ENCODE measurements at regions not wholly inside any gene's neighbourhood (a gene's known extent, or its start where the extent isn't known, plus 50 kb on each side); places are given as distances from the start of the nearest gene placed in this dataset.

GRCh38 chr6:98179606-98180005, 654.8 kb upstream of the POU3F2 start:
- ATAC-seq: no peak
- Histone ChIP-seq H3K4me1 (ENCODE audit: control insufficient read depth, insufficient read depth, low read length) (no peaks in the 10 kb centered on the region), H3K9ac (ENCODE audit: control insufficient read depth, insufficient read depth, low read length) (no peak overlapping the region), H3K9me3 (replicated peaks; ENCODE audit: control insufficient read depth, insufficient read depth, low read length) (no peaks in the 10 kb centered on the region), H3K27ac (ENCODE audit: control insufficient read depth, insufficient read depth) (no peak overlapping the region), H3K4me3 (no peak overlapping the region), H3K27me3 (replicated peaks in 1 of 2; ENCODE audit: control insufficient read depth in 2 of 2, insufficient read depth in 2 of 2, low read length in 1 of 2) (no peaks in the 10 kb centered on the region), H2AFZ (ENCODE audit: control insufficient read depth, low read depth, low read length) (no peak overlapping the region), H3K36me3 (ENCODE audit: control insufficient read depth in 2 of 2, insufficient read depth in 2 of 2, low read length in 1 of 2) (no peaks in the 10 kb centered on the region), H3K79me2 (ENCODE audit: control insufficient read depth, insufficient read depth, low read length) (no peaks in the 10 kb centered on the region), H4K20me1 (ENCODE audit: control insufficient read depth, insufficient read depth) (no peaks in the 10 kb centered on the region), H3K4me2 (ENCODE audit: control insufficient read depth, insufficient read depth) (no peak overlapping the region)
- TF ChIP-seq JUND (IDR thresholded peaks at IDR 0.05; ENCODE audit: low read depth, low read length): no peak
- TF ChIP-seq, protein P1, sequence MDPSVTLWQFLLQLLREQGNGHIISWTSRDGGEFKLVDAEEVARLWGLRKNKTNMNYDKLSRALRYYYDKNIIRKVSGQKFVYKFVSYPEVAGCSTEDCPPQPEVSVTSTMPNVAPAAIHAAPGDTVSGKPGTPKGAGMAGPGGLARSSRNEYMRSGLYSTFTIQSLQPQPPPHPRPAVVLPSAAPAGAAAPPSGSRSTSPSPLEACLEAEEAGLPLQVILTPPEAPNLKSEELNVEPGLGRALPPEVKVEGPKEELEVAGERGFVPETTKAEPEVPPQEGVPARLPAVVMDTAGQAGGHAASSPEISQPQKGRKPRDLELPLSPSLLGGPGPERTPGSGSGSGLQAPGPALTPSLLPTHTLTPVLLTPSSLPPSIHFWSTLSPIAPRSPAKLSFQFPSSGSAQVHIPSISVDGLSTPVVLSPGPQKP (IDR thresholded peaks at IDR 0.05; ENCODE audit: low read depth, low read length): no peak
- TF ChIP-seq CHD4 (IDR thresholded peaks at IDR 0.05): no peak
- no peak for TF ChIP-seq RAD51 (IDR thresholded peaks at IDR 0.05)
- no peak for TF ChIP-seq POU2F2 (IDR thresholded peaks at IDR 0.05; ENCODE audit: borderline replicate concordance, low read depth, low read length)
- no peak for TF ChIP-seq SP1 (IDR thresholded peaks at IDR 0.05; ENCODE audit: low read depth, low read length)
- no peak for TF ChIP-seq PML (IDR thresholded peaks at IDR 0.05; ENCODE audit: low read length)
- TF ChIP-seq MYB (IDR thresholded peaks at IDR 0.05; ENCODE audit: borderline replicate concordance, low read depth, low read length): no peak
- TF ChIP-seq ZNF24 (IDR thresholded peaks at IDR 0.05): no peak
- no peak for TF ChIP-seq BACH1 (IDR thresholded peaks at IDR 0.05; ENCODE audit: borderline replicate concordance)
- TF ChIP-seq HSF1 (IDR thresholded peaks at IDR 0.05; ENCODE audit: low read depth, low read length): no peak
- TF ChIP-seq PAX5 (IDR thresholded peaks at IDR 0.05; ENCODE audit: borderline replicate concordance, low read depth, low read length): no peak
- no peak for TF ChIP-seq ZZZ3 (IDR thresholded peaks at IDR 0.05; ENCODE audit: control insufficient read depth, insufficient read length, low read depth)
- TF ChIP-seq CREM (IDR thresholded peaks at IDR 0.05; ENCODE audit: low read depth): no peak
- TF ChIP-seq, protein P2, sequence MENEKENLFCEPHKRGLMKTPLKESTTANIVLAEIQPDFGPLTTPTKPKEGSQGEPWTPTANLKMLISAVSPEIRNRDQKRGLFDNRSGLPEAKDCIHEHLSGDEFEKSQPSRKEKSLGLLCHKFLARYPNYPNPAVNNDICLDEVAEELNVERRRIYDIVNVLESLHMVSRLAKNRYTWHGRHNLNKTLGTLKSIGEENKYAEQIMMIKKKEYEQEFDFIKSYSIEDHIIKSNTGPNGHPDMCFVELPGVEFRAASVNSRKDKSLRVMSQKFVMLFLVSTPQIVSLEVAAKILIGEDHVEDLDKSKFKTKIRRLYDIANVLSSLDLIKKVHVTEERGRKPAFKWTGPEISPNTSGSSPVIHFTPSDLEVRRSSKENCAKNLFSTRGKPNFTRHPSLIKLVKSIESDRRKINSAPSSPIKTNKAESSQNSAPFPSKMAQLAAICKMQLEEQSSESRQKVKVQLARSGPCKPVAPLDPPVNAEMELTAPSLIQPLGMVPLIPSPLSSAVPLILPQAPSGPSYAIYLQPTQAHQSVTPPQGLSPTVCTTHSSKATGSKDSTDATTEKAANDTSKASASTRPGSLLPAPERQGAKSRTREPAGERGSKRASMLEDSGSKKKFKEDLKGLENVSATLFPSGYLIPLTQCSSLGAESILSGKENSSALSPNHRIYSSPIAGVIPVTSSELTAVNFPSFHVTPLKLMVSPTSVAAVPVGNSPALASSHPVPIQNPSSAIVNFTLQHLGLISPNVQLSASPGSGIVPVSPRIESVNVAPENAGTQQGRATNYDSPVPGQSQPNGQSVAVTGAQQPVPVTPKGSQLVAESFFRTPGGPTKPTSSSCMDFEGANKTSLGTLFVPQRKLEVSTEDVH (IDR thresholded peaks at IDR 0.05; ENCODE audit: low read depth, partially characterized antibody): no peak
- TF ChIP-seq KDM1A (IDR thresholded peaks at IDR 0.05; ENCODE audit: borderline replicate concordance): no peak
- no peak for TF ChIP-seq ZNF217 (IDR thresholded peaks at IDR 0.05)
- TF ChIP-seq BCL11A (IDR thresholded peaks at IDR 0.05; ENCODE audit: low read depth, low read length): no peak
- TF ChIP-seq CBFB (IDR thresholded peaks at IDR 0.05; ENCODE audit: low read depth): no peak
- DNase-seq (ENCODE audit: low read depth, low spot score): no peak
- in situ Hi-C loops (cut with MboI): no loop called here
- no TSS peak for BruUV-seq (replicated peaks)
- SMC1A ChIA-PET (ENCODE audit: uncharacterized antibody, unreplicated experiment): no interaction called here
- POLR2A ChIA-PET: no interaction called here
- no peak for FAIRE-seq
- intact Hi-C loops (cut with micrococcal nuclease; ENCODE audit: unreplicated experiment): no loop called here
- RAD21 ChIA-PET (ENCODE audit: unreplicated experiment): no interaction called here
- CTCF ChIA-PET: no interaction called here
- WGBS (ENCODE audit: insufficient coverage, insufficient replicate concordance, low lambda C conversion rate, missing lambda C conversion rate): 75% methylated on average over 8 of the region's 8 CpGs

Data from GM12878 (cell line).